Sigmoid colon (tissue), 6 donors: ENCODE measurements at regions not wholly inside any gene's neighbourhood (a gene's known extent, or its start where the extent isn't known, plus 50 kb on each side); places are given as distances from the start of the nearest gene placed in this dataset.

Experiments used
- DNase-seq: peaks from one replicate; pipeline ENCODE4 v3.0.0-alpha.2; 2019
- H3K27ac ChIP-seq, 4 donors: fragments of 200-600 bp; sonication (generic); one replicate each; pipeline ENCODE4 v1.5.1; 2016 to 2019; ENCODE audit warnings: mild to moderate bottlenecking in 1 of 4
- H3K27me3 ChIP-seq, 3 donors: fragments of 200-600 bp; sonication (generic); one replicate each; pipeline ENCODE4 v1.5.1; 2019; ENCODE audit warnings: mild to moderate bottlenecking in 1 of 3
- H3K36me3 ChIP-seq, 4 donors: fragments of 200-600 bp; sonication (generic); one replicate each; pipeline ENCODE4 v1.5.1; 2016 to 2019
- H3K4me1 ChIP-seq, 4 donors: fragments of 200-600 bp; sonication (generic); one replicate each; pipeline ENCODE4 v1.5.1; 2017 to 2019
- H3K4me3 ChIP-seq, 4 donors: fragments of 200-600 bp; sonication (generic); one replicate each; pipeline ENCODE4 v1.5.1; 2017 to 2019; ENCODE audit warnings: mild to moderate bottlenecking in 2 of 4, moderate library complexity in 1 of 4
- H3K9me3 ChIP-seq, 4 donors: fragments of 200-600 bp in 3 of 4; sonication (generic) in 3 of 4; one replicate each; pipeline versions ENCODE4 v1.5.1 to v1.6.1; 2013 to 2019
- CTCF ChIP-seq, 4 experiments: fragments of 450-650 bp in 3 of 4; fragments of 200-600 bp in 1 of 4; IDR thresholded peaks; one replicate each; pipeline ENCODE4 v1.5.1; 2016 to 2019; ENCODE audit warnings: antibody characterized with exemption in 4 of 4, mild to moderate bottlenecking in 3 of 4, moderate library complexity in 2 of 4
- EP300 ChIP-seq, 4 donors: sonication (generic); formaldehyde crosslinking; IDR thresholded peaks; one replicate each; pipeline ENCODE4 v1.6.1; 2017; ENCODE audit warnings: antibody characterized with exemption in 4 of 4
- POLR2A ChIP-seq, 2 donors: fragments of 450-650 bp; IDR thresholded peaks; one replicate each; pipeline ENCODE4 v1.6.1; 2016; ENCODE audit warnings: antibody characterized with exemption in 2 of 2, mild to moderate bottlenecking in 2 of 2, moderate library complexity in 2 of 2
- POLR2AphosphoS5 ChIP-seq, 4 donors: sonication (generic); formaldehyde crosslinking; IDR thresholded peaks; one replicate each; pipeline ENCODE4 v1.6.1; 2017; ENCODE audit warnings: antibody characterized with exemption in 4 of 4
- WGBS, 2 donors: extraction: QIAGEN DNeasy Blood & Tissue Kit; methylation state at CpG; one replicate each; pipeline ENCODE4 v1.1.7; 2013; 5-methylcytosine and 5-hydroxymethylcytosine counted together
- intact Hi-C: fragments of 100-400 bp; cut with DNase I; formaldehyde crosslinking; loops from one replicate; pipeline ENCODE4 v1.15.1; 2023
- donor health status: healthy with polysubstance abuse.
- donor health status: healthy.

- TF ChIP-seq CTCF (IDR thresholded peaks at IDR 0.05) (no peak), EP300 (IDR thresholded peaks at IDR 0.05) (no peak), POLR2A (IDR thresholded peaks at IDR 0.05) (no peak), POLR2AphosphoS5 (IDR thresholded peaks at IDR 0.05) (no peak)
- Histone ChIP-seq H3K36me3 (no peaks in the 10 kb centered on the region), H3K27me3 (no peaks in the 10 kb centered on the region), H3K9me3 (no peaks in the 10 kb centered on the region), H3K27ac (no peak overlapping the region), H3K4me3 (no peak overlapping the region), H3K4me1 (no peaks in the 10 kb centered on the region)
- intact Hi-C loops, result no loop called here
- 84 to 92% methylated on average over 1 of the region's 1 CpG for WGBS, 2 donors
- no peak for DNase-seq
These were observed 404.9 kb downstream of the PCDH7 start for GRCh38 chr4:31125061-31125460.

DNA sequence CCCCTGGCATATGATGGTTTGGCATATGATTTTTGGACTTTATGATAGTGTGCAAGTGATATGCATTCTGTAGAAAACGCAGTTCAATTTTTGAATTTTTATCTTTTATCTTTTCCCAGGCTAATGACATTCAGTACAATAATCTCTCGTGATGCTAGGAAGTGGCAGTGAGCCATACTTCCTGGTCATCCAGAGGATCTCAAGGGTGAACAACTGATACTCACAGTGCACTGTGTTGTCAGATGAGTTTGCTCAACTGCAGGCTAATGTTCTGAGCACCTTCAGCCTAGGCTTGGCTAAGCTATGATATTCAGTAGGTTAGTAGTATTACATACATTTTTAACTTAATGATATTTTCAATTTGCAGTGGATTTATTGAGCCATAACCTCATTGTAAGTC lies 405.3 kb downstream of the PCDH7 start:
- Histone ChIP-seq H3K36me3 (no peaks in the 10 kb centered on the region), H3K4me1 (no peaks in the 10 kb centered on the region), H3K27ac (no peak overlapping the region), H3K27me3 (no peaks in the 10 kb centered on the region), H3K9me3 (no peaks in the 10 kb centered on the region), H3K4me3 (no peak overlapping the region)
- WGBS, 2 donors, result 55 to 78% methylated on average over 2 of the region's 2 CpGs
- TF ChIP-seq CTCF (IDR thresholded peaks at IDR 0.05), result no peak
- intact Hi-C loops, result no loop called here
- no peak for DNase-seq

DNA sequence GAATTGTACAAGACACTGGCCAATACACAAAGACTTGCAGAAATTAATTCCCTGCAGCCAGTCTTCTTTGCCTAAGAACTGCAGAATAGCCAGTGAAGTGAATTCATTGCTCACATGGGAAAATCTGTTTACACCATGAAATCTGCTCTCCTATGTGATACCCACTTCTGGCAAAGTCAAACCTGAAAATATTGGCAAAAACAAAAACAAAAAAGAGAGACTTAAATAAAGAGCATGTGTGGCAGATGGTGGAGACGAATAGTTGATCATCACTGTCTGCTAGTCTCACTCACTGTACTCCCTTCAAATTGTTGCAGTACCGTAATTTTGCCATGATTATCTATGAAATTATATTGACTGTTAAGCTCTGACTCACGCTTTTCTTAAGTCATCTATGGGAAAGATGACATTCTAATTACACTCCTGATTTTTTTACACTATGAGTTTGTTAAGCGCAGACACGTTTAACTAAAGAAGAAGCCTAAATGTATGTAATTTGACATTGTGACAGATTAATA lies 406.8 kb downstream of the PCDH7 start:
- Histone ChIP-seq H3K36me3 (no peaks in the 10 kb centered on the region), H3K27ac (no peak overlapping the region), H3K4me3 (no peak overlapping the region), H3K27me3 (no peaks in the 10 kb centered on the region), H3K9me3 (no peaks in the 10 kb centered on the region), H3K4me1 (no peaks in the 10 kb centered on the region)
- whole genome bisulfite sequencing, 2 donors, result 86 to 89% methylated on average over 5 of the region's 5 CpGs
- TF ChIP-seq EP300 (IDR thresholded peaks at IDR 0.05), result no peak
- TF ChIP-seq CTCF (IDR thresholded peaks at IDR 0.05), result no peak
- no peak for TF ChIP-seq POLR2A (IDR thresholded peaks at IDR 0.05)
- TF ChIP-seq POLR2AphosphoS5 (IDR thresholded peaks at IDR 0.05), result no peak
- DNase-seq, result no peak
- intact Hi-C loops, result no loop called here

DNA sequence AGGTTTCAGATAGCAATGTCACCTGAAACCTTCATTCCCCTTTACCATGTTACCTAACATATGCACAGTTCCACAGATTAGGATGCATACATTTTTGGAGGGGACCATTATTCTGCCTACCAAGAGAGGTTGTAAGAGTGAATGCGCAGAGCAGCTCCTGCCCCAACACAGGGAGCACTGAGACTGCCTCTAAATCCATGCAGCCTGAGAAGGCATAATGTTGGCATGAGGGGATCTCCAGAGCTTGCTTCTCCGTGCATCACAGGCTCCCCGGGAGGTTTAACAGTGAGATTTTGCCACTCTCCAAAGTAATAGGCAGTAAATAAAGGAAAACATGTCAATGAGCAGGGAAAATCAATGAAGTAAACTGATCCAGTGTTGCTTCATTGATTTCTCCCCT lies 410.8 kb downstream of the PCDH7 start:
- Histone ChIP-seq H3K4me1 (no peaks in the 10 kb centered on the region), H3K4me3 (no peak overlapping the region), H3K27ac (no peak overlapping the region), H3K36me3 (no peaks in the 10 kb centered on the region), H3K27me3 (no peaks in the 10 kb centered on the region), H3K9me3 (no peaks in the 10 kb centered on the region)
- WGBS, 2 donors, result 87 to 91% methylated on average over 3 of the region's 3 CpGs
- intact Hi-C loops, result no loop called here
- DNase-seq, result no peak
- no peak for TF ChIP-seq CTCF (IDR thresholded peaks at IDR 0.05)
- TF ChIP-seq POLR2AphosphoS5 (IDR thresholded peaks at IDR 0.05), result no peak
- TF ChIP-seq POLR2A (IDR thresholded peaks at IDR 0.05), result no peak

DNA sequence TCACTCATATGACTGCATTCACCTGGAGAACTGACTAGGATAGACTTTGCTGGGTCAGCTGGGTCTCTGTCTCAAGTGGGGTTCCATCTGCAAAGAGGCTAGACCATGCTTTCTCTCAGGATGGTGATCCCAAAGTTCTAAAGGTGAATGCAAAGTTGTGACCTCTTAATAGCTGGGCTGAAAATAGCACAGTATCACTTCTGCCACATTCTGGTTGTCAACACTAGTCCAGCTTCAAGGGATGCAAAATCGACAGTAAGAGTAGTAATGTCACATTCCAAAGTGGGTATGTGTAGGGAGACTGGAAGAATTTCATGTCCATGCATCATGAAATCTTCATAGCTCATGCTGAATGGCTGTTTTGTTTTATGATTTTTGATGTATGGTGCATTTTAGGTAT lies 414.6 kb downstream of the PCDH7 start:
- Histone ChIP-seq H3K27ac (no peak overlapping the region), H3K4me3 (no peak overlapping the region), H3K4me1 (no peaks in the 10 kb centered on the region), H3K27me3 (no peaks in the 10 kb centered on the region), H3K9me3 (no peaks in the 10 kb centered on the region), H3K36me3 (no peaks in the 10 kb centered on the region)
- no peak for DNase-seq
- intact Hi-C loops, result no loop called here
- 79 to 94% methylated on average over 1 of the region's 1 CpG for WGBS, 2 donors
- TF ChIP-seq CTCF (IDR thresholded peaks at IDR 0.05), result no peak
- no peak for TF ChIP-seq EP300 (IDR thresholded peaks at IDR 0.05)
- TF ChIP-seq POLR2AphosphoS5 (IDR thresholded peaks at IDR 0.05), result no peak
- no peak for TF ChIP-seq POLR2A (IDR thresholded peaks at IDR 0.05)
